ENCODE measurements at regions not wholly inside any gene's neighbourhood (a gene's known extent, or its start where the extent isn't known, plus 50 kb on each side); places are given as distances from the start of the nearest gene placed in this dataset.

- H3K9ac ChIP-seq (ENCODE audit: low read depth in 1 of 2, low read length in 2 of 2) = peak overlapping the region in 1 of 2 donors; percentile 60
- H3K27ac ChIP-seq (ENCODE audit: low read depth in 2 of 2, low read length in 2 of 2) = peak overlapping the region in 1 of 2 donors; percentile 70
- H3K36me3 ChIP-seq (ENCODE audit: control insufficient read depth in 2 of 2, insufficient read depth in 2 of 2, low read length in 2 of 2) = no peaks in the 10 kb centered on the region
- peaks cover 4 to 5% of the 10 kb centered on the region in 2 donors for H3K4me1 ChIP-seq (ENCODE audit: control insufficient read depth in 2 of 2, insufficient read depth in 2 of 2, low read length in 2 of 2)
- no peaks in the 10 kb centered on the region for H3K27me3 ChIP-seq (ENCODE audit: control insufficient read depth in 2 of 2, insufficient read depth in 2 of 2, low read length in 2 of 2)
- H3K4me3 ChIP-seq (ENCODE audit: low read length in 2 of 2) = no peak overlapping the region
- no peaks in the 10 kb centered on the region for H3K9me3 ChIP-seq (ENCODE audit: control insufficient read depth in 2 of 2, low read length in 2 of 2)
Observed at GRCh38 chr2:43100362-43100882, 126.0 kb downstream of the ZFP36L2 start.

DNA sequence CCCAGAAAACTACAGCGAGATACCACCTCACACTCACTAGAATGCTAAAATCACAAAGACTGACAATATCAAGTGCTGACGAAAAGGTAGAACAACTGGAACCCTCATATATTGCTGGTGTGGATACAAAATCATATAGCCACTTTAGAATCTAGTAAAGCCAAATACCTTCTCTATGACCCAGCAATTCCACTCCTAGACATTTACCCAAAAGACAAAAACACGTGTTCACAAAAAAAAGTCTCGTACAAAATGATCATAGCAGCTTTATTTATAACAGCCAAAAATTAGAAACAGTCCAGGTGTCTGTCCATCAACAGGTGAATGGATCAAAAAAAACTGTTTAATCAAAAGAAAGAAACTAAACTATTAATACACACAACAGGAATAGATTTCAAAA, 126.6 kb downstream of the ZFP36L2 start:
- no peaks in the 10 kb centered on the region for H3K9me3 ChIP-seq (ENCODE audit: control insufficient read depth in 2 of 2, low read length in 2 of 2)
- H3K27ac ChIP-seq (ENCODE audit: low read depth in 2 of 2, low read length in 2 of 2) = no peak overlapping the region

GRCh38 chr2:43098539-43098938, 127.9 kb downstream of the ZFP36L2 start:
- Histone ChIP-seq H3K9ac (ENCODE audit: low read depth in 1 of 2, low read length in 2 of 2) (no peak overlapping the region), H3K27ac (ENCODE audit: low read depth in 2 of 2, low read length in 2 of 2) (no peak overlapping the region), H3K9me3 (ENCODE audit: control insufficient read depth in 2 of 2, low read length in 2 of 2) (no peaks in the 10 kb centered on the region), H3K4me1 (ENCODE audit: control insufficient read depth in 2 of 2, insufficient read depth in 2 of 2, low read length in 2 of 2) (peaks cover 2 to 4% of the 10 kb centered on the region in 2 donors), H3K4me3 (ENCODE audit: low read length in 2 of 2) (no peak overlapping the region), H3K36me3 (ENCODE audit: control insufficient read depth in 2 of 2, insufficient read depth in 2 of 2, low read length in 2 of 2) (no peaks in the 10 kb centered on the region), H3K27me3 (ENCODE audit: control insufficient read depth in 2 of 2, insufficient read depth in 2 of 2, low read length in 2 of 2) (no peaks in the 10 kb centered on the region)

More for the DNA sequence above, 126.6 kb downstream of the ZFP36L2 start:
- peaks cover 2 to 4% of the 10 kb centered on the region in 2 donors for H3K4me1 ChIP-seq (ENCODE audit: control insufficient read depth in 2 of 2, insufficient read depth in 2 of 2, low read length in 2 of 2)
- H3K9ac ChIP-seq (ENCODE audit: low read depth in 1 of 2, low read length in 2 of 2) = no peak overlapping the region
- H3K27me3 ChIP-seq (ENCODE audit: control insufficient read depth in 2 of 2, insufficient read depth in 2 of 2, low read length in 2 of 2) = no peaks in the 10 kb centered on the region
- H3K36me3 ChIP-seq (ENCODE audit: control insufficient read depth in 2 of 2, insufficient read depth in 2 of 2, low read length in 2 of 2) = no peaks in the 10 kb centered on the region
- H3K4me3 ChIP-seq (ENCODE audit: low read length in 2 of 2) = no peak overlapping the region

- Histone ChIP-seq H3K27ac (ENCODE audit: low read depth in 2 of 2, low read length in 2 of 2) (no peak overlapping the region), H3K9ac (ENCODE audit: low read depth in 1 of 2, low read length in 2 of 2) (no peak overlapping the region), H3K4me1 (ENCODE audit: control insufficient read depth in 2 of 2, insufficient read depth in 2 of 2, low read length in 2 of 2) (peaks cover 2 to 4% of the 10 kb centered on the region in 2 donors)
Observed at GRCh38 chr2:43097644-43098408, 128.6 kb downstream of the ZFP36L2 start.

GRCh38 chr2:43095533-43096295, 130.7 kb downstream of the ZFP36L2 start:
- H3K9me3 ChIP-seq (ENCODE audit: control insufficient read depth in 2 of 2, low read length in 2 of 2) = no peaks in the 10 kb centered on the region
- H3K9ac ChIP-seq (ENCODE audit: low read depth in 1 of 2, low read length in 2 of 2) = no peak overlapping the region
- no peaks in the 10 kb centered on the region for H3K36me3 ChIP-seq (ENCODE audit: control insufficient read depth in 2 of 2, insufficient read depth in 2 of 2, low read length in 2 of 2)
- H3K27me3 ChIP-seq (ENCODE audit: control insufficient read depth in 2 of 2, insufficient read depth in 2 of 2, low read length in 2 of 2) = no peaks in the 10 kb centered on the region
- no peak overlapping the region for H3K4me3 ChIP-seq (ENCODE audit: low read length in 2 of 2)
- H3K27ac ChIP-seq (ENCODE audit: low read depth in 2 of 2, low read length in 2 of 2) = no peak overlapping the region
- no peaks in the 10 kb centered on the region for H3K4me1 ChIP-seq (ENCODE audit: control insufficient read depth in 2 of 2, insufficient read depth in 2 of 2, low read length in 2 of 2)

More at GRCh38 chr2:43097644-43098408, 128.6 kb downstream of the ZFP36L2 start:
- Histone ChIP-seq H3K27me3 (ENCODE audit: control insufficient read depth in 2 of 2, insufficient read depth in 2 of 2, low read length in 2 of 2) (no peaks in the 10 kb centered on the region), H3K4me3 (ENCODE audit: low read length in 2 of 2) (no peak overlapping the region), H3K36me3 (ENCODE audit: control insufficient read depth in 2 of 2, insufficient read depth in 2 of 2, low read length in 2 of 2) (no peaks in the 10 kb centered on the region), H3K9me3 (ENCODE audit: control insufficient read depth in 2 of 2, low read length in 2 of 2) (no peaks in the 10 kb centered on the region)

GRCh38 chr2:43092520-43093179, 133.8 kb downstream of the ZFP36L2 start:
- H3K27ac ChIP-seq (ENCODE audit: low read depth in 2 of 2, low read length in 2 of 2) = no peak overlapping the region
- no peak overlapping the region for H3K9ac ChIP-seq (ENCODE audit: low read depth in 1 of 2, low read length in 2 of 2)
- no peaks in the 10 kb centered on the region for H3K4me1 ChIP-seq (ENCODE audit: control insufficient read depth in 2 of 2, insufficient read depth in 2 of 2, low read length in 2 of 2)
- no peaks in the 10 kb centered on the region for H3K9me3 ChIP-seq (ENCODE audit: control insufficient read depth in 2 of 2, low read length in 2 of 2)
- H3K36me3 ChIP-seq (ENCODE audit: control insufficient read depth in 2 of 2, insufficient read depth in 2 of 2, low read length in 2 of 2) = no peaks in the 10 kb centered on the region
- no peaks in the 10 kb centered on the region for H3K27me3 ChIP-seq (ENCODE audit: control insufficient read depth in 2 of 2, insufficient read depth in 2 of 2, low read length in 2 of 2)
- H3K4me3 ChIP-seq (ENCODE audit: low read length in 2 of 2) = no peak overlapping the region

DNA sequence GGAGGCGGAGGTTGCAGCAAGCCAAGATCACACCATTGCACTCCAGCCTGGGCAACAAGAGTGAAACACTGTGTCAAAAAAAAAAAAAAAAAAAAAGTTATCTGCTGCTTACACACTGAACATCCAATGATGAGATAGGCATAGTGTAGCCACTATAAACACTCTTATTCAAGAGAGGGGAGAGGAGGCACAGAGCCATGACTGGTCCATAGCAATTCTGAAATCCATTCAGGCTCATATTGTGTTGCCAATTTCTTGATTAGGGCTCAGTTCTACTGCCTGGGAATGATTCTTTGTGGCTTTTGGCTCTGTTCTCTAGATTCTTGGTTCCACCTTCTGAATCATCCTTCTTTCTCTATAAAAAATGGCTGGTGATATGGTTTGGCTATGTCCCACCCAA, 136.1 kb downstream of the ZFP36L2 start:
- H3K4me1 ChIP-seq (ENCODE audit: control insufficient read depth in 2 of 2, insufficient read depth in 2 of 2, low read length in 2 of 2) = peaks cover 4 to 9% of the 10 kb centered on the region in 2 donors
- no peaks in the 10 kb centered on the region for H3K9me3 ChIP-seq (ENCODE audit: control insufficient read depth in 2 of 2, low read length in 2 of 2)
- H3K9ac ChIP-seq (ENCODE audit: low read depth in 1 of 2, low read length in 2 of 2) = no peak overlapping the region
- no peaks in the 10 kb centered on the region for H3K27me3 ChIP-seq (ENCODE audit: control insufficient read depth in 2 of 2, insufficient read depth in 2 of 2, low read length in 2 of 2)
- H3K4me3 ChIP-seq (ENCODE audit: low read length in 2 of 2) = no peak overlapping the region
- H3K27ac ChIP-seq (ENCODE audit: low read depth in 2 of 2, low read length in 2 of 2) = no peak overlapping the region
- no peaks in the 10 kb centered on the region for H3K36me3 ChIP-seq (ENCODE audit: control insufficient read depth in 2 of 2, insufficient read depth in 2 of 2, low read length in 2 of 2)

DNA sequence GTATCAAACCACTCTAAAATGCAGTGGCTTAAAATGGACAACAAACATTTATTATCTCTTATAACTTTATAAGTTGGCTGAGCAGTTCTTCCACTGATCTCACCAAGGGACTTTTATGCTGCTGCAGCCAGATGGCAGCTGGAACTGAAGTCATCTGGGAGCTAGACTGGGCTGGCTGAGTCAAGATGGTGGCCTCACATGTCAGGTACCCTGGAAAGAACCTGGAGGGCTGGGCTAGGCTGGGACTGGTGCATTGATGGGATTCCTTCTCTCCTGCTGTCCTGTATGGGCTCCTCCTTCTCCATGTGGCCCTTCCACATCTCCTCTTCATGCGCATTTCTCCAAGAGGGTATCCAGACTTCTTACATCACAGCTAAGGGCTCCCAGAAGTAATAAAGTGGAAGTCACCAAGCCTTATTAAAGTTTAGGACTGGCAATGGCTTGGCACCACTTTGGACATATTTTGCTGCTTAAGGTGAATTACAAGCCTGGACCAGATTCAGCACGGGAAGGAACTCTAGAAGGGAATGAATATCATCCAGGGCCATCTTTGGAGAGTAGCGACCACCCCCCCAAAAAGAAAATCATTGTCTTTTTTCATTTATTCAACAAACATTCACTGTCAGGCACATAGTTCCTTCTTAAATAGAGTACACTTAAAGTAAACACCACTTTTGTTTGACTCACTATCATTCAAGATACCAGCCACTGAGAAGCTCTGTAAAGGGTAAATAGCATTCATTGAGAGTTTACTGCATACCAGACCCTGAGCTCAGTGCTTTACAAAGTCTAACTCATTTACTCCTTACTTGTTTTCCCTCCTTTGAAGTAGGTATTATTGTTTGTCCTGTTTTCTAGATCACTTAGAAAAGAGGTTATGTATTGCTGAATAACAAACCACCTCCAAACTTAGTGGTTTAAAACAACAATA, 138.0 kb downstream of the ZFP36L2 start:
- H3K4me1 ChIP-seq (ENCODE audit: control insufficient read depth in 2 of 2, insufficient read depth in 2 of 2, low read length in 2 of 2) = peaks cover 9 to 16% of the 10 kb centered on the region in 2 donors
- H3K4me3 ChIP-seq (ENCODE audit: low read length in 2 of 2) = no peak overlapping the region
- no peak overlapping the region for H3K27ac ChIP-seq (ENCODE audit: low read depth in 2 of 2, low read length in 2 of 2)

GRCh38 chr2:43087413-43087812, 139.0 kb downstream of the ZFP36L2 start:
- Histone ChIP-seq H3K9ac (ENCODE audit: low read depth in 1 of 2, low read length in 2 of 2) (peak overlapping the region in 1 of 2 donors; percentile 50), H3K4me1 (ENCODE audit: control insufficient read depth in 2 of 2, insufficient read depth in 2 of 2, low read length in 2 of 2) (peaks cover 12 to 23% of the 10 kb centered on the region in 2 donors), H3K27ac (ENCODE audit: low read depth in 2 of 2, low read length in 2 of 2) (peak overlapping the region; percentile 86 to 91), H3K9me3 (ENCODE audit: control insufficient read depth in 2 of 2, low read length in 2 of 2) (no peaks in the 10 kb centered on the region), H3K27me3 (ENCODE audit: control insufficient read depth in 2 of 2, insufficient read depth in 2 of 2, low read length in 2 of 2) (no peaks in the 10 kb centered on the region), H3K36me3 (ENCODE audit: control insufficient read depth in 2 of 2, insufficient read depth in 2 of 2, low read length in 2 of 2) (no peaks in the 10 kb centered on the region), H3K4me3 (ENCODE audit: low read length in 2 of 2) (no peak overlapping the region)

More for the DNA sequence above, 138.0 kb downstream of the ZFP36L2 start:
- Histone ChIP-seq H3K27me3 (ENCODE audit: control insufficient read depth in 2 of 2, insufficient read depth in 2 of 2, low read length in 2 of 2) (no peaks in the 10 kb centered on the region), H3K9me3 (ENCODE audit: control insufficient read depth in 2 of 2, low read length in 2 of 2) (no peaks in the 10 kb centered on the region), H3K36me3 (ENCODE audit: control insufficient read depth in 2 of 2, insufficient read depth in 2 of 2, low read length in 2 of 2) (no peaks in the 10 kb centered on the region), H3K9ac (ENCODE audit: low read depth in 1 of 2, low read length in 2 of 2) (no peak overlapping the region)

All from mucosa of rectum (tissue), 2 donors.